Mesenchymal stem cell (in vitro differentiated cells and primary cell): ENCODE measurements at regions not wholly inside any gene's neighbourhood (a gene's known extent, or its start where the extent isn't known, plus 50 kb on each side); places are given as distances from the start of the nearest gene placed in this dataset.

Experiments used
- DNase-seq: peaks from one replicate; pipeline ENCODE4 v3.0.0-alpha.2; 2013
- H2AFZ ChIP-seq: one replicate; pipeline ENCODE4 v1.6.1; 2013; ENCODE audit warnings: low read depth, mild to moderate bottlenecking, control low read depth, inconsistent platforms, low read length, moderate library complexity
- H2AK5ac ChIP-seq: 2 replicates; pipeline ENCODE4 v1.6.1; 2013; ENCODE audit warnings: low read length, moderate library complexity, mild to moderate bottlenecking, inconsistent platforms; ENCODE audit not compliant: severe bottlenecking
- H2BK120ac ChIP-seq: one replicate; pipeline ENCODE4 v1.6.1; 2013; ENCODE audit warnings: low read depth, mild to moderate bottlenecking, inconsistent platforms, low read length, moderate library complexity
- H2BK12ac ChIP-seq, 2 experiments: one replicate each; pipeline ENCODE4 v1.6.1; 2013; ENCODE audit warnings: inconsistent platforms in 2 of 2, low read length in 2 of 2, mild to moderate bottlenecking in 2 of 2, moderate library complexity in 2 of 2, control low read depth in 1 of 2
- H2BK15ac ChIP-seq: one replicate; pipeline ENCODE4 v1.6.1; 2013; ENCODE audit warnings: mild to moderate bottlenecking, low read depth, inconsistent platforms; ENCODE audit not compliant: poor library complexity, severe bottlenecking
- H2BK5ac ChIP-seq: 2 replicates; pipeline ENCODE4 v1.6.1; 2013; ENCODE audit warnings: low read depth, mild to moderate bottlenecking, low read length, control low read depth, inconsistent platforms; ENCODE audit not compliant: poor library complexity, severe bottlenecking
- H3K14ac ChIP-seq, 2 experiments: one replicate each; pipeline ENCODE4 v1.6.1; 2013; ENCODE audit warnings: inconsistent platforms in 2 of 2, low read length in 2 of 2, control low read depth in 1 of 2, mild to moderate bottlenecking in 1 of 2, moderate library complexity in 1 of 2
- H3K18ac ChIP-seq, 2 experiments: one replicate each; pipeline ENCODE4 v1.6.1; 2013; ENCODE audit warnings: inconsistent platforms in 2 of 2, low read length in 2 of 2, control low read depth in 1 of 2, low read depth in 1 of 2, mild to moderate bottlenecking in 1 of 2
- H3K23ac ChIP-seq, 2 experiments: one replicate each; pipeline ENCODE4 v1.6.1; 2013; ENCODE audit warnings: inconsistent platforms in 2 of 2, low read length in 2 of 2, mild to moderate bottlenecking in 2 of 2, moderate library complexity in 2 of 2, control low read depth in 1 of 2
- H3K27ac ChIP-seq: 2 replicates; pipeline ENCODE4 v1.5.1; 2013; ENCODE audit warnings: mild to moderate bottlenecking, moderate library complexity, low read length, control low read depth, inconsistent platforms; ENCODE audit not compliant: poor library complexity, severe bottlenecking
- H3K27me3 ChIP-seq, 2 experiments: 2 replicates each; pipeline versions ENCODE4 v1.6.1 to v1.7.0; 2013; ENCODE audit warnings: low read length in 2 of 2, mild to moderate bottlenecking in 2 of 2, moderate library complexity in 2 of 2, control low read depth in 1 of 2, inconsistent platforms in 1 of 2; ENCODE audit not compliant: control insufficient read depth in 1 of 2, insufficient read depth in 1 of 2
- H3K36me3 ChIP-seq, 2 experiments: 2 replicates each; pipeline versions ENCODE4 v1.6.1 to v1.7.0; 2013; ENCODE audit warnings: low read length in 2 of 2, control low read depth in 1 of 2, inconsistent platforms in 1 of 2, low read depth in 1 of 2, mild to moderate bottlenecking in 1 of 2; ENCODE audit not compliant: insufficient read depth in 2 of 2, control insufficient read depth in 1 of 2
- H3K4ac ChIP-seq, 2 experiments: one replicate each; pipeline ENCODE4 v1.6.1; 2013; ENCODE audit warnings: inconsistent platforms in 2 of 2, low read length in 2 of 2, mild to moderate bottlenecking in 2 of 2, moderate library complexity in 2 of 2, control low read depth in 1 of 2, low read depth in 1 of 2
- H3K4me1 ChIP-seq: 2 replicates; pipeline ENCODE4 v1.6.1; 2013; ENCODE audit warnings: low read depth, low read length, control low read depth; ENCODE audit not compliant: control insufficient read depth, insufficient read depth
- H3K4me2 ChIP-seq: 2 replicates; pipeline ENCODE4 v1.6.1; 2013; ENCODE audit warnings: low read length, mild to moderate bottlenecking, inconsistent platforms; ENCODE audit not compliant: poor library complexity, severe bottlenecking
- H3K4me3 ChIP-seq, 2 experiments: 2 replicates each; pipeline versions ENCODE4 v1.5.1 to v1.7.0; 2013; ENCODE audit warnings: low read length in 2 of 2, mild to moderate bottlenecking in 2 of 2, control low read depth in 1 of 2, low read depth in 1 of 2; ENCODE audit not compliant: insufficient read depth in 1 of 2
- H3K79me1 ChIP-seq: replicated peaks from 2 replicates; pipeline ENCODE4 v1.6.1; 2013; ENCODE audit warnings: mild to moderate bottlenecking, control low read depth, low read length, inconsistent platforms; ENCODE audit not compliant: poor library complexity, severe bottlenecking
- H3K9ac ChIP-seq: 2 replicates; pipeline ENCODE4 v1.7.0; 2013; ENCODE audit warnings: mild to moderate bottlenecking, low read length, moderate library complexity
- H3K9me3 ChIP-seq: 2 replicates; pipeline ENCODE4 v1.7.0; 2013; ENCODE audit warnings: mild to moderate bottlenecking, low read length; ENCODE audit not compliant: control insufficient read depth
- H4K8ac ChIP-seq: one replicate; pipeline ENCODE4 v1.6.1; 2013; ENCODE audit warnings: inconsistent platforms, mild to moderate bottlenecking, low read length, moderate library complexity
- H4K91ac ChIP-seq: one replicate; pipeline ENCODE4 v1.6.1; 2013; ENCODE audit warnings: mild to moderate bottlenecking, low read length, inconsistent platforms
- WGBS: methylation state at CpG from one replicate; pipeline ENCODE4 v1.1.7; 2013; ENCODE audit warnings: mixed read lengths; 5-methylcytosine and 5-hydroxymethylcytosine counted together

DNA sequence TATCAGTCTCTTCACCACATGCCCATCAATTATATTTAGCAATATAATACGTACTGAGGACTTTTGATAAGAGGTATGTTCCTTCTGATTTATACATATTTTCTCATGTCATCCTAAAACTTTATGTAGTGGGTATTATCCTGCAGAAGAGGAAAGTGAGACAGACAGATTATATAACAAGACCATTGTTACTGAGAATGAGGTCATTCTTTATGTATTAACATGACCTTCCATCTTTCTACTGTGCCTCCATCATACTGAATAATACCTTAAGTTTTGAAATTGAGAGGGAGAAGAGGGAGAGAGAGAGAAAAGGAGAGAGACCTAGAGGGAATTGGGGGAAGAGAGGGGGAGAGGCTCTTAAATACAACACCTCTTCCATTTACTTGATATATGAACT is 90.9 kb upstream of the CARMIL1 start:
- Histone ChIP-seq H3K4me1 (peaks cover 6% of the 10 kb centered on the region), H3K27ac (no peak overlapping the region), H2BK12ac (no peak overlapping the region), H3K4ac (no peak overlapping the region), H2BK5ac (no peak overlapping the region), H4K91ac (no peak overlapping the region), H2AFZ (no peak overlapping the region), H3K9ac (no peak overlapping the region), H3K18ac (no peak overlapping the region), H3K4me2 (no peak overlapping the region), H3K14ac (no peak overlapping the region), H3K4me3 (no peak overlapping the region), H3K79me1 (no peaks in the 10 kb centered on the region), H3K23ac (no peak overlapping the region), H2AK5ac (no peak overlapping the region), H2BK15ac (no peak overlapping the region), H3K9me3 (no peaks in the 10 kb centered on the region), H4K8ac (no peak overlapping the region), H2BK120ac (no peak overlapping the region), H3K36me3 (no peaks in the 10 kb centered on the region), H3K27me3 (no peaks in the 10 kb centered on the region)
- no CpG with 5 or more reads among the region's 1 CpG for WGBS
- no peak for DNase-seq

DNA sequence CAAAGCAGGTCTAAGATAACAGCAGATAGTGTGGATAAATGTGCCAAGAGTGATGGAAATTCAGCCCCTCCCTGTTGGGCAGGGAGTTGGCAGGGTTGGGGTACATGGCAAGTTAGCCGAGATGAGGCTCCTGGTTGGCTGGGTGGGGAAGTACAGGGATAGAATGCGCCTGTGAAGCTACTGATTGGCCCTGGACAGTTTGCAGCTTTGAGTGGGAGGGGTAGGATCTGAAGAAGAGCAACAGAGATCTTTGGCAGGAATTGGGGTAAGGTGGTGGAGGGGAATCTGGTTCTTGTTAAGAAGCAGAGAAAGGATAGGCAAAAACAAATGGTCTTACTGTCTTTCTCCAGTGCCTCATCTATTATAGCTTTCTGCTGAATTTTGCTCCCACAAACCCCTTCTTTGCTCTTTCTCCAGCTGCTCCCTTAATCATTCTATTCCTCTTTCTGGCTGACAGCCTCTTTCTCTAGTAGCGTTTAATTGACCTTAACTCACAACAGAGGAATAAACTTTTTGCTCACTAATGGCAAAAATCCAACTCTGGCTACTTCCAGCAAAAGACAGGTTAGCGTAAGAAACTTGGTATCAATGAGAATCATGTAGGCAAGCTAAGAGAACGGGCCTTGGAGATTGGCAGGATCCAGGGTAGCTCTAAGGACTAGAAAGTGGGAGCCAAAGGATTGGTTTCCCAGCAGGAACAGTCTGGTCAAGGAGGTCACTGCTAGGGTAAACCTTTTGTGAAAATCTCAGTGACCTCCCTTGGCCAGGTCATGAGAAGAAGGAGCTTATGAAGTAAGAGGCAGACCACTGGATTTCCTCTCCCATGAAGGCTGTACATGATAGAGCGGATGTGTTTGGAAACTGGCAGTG is 86.3 kb upstream of the CARMIL1 start:
- H3K18ac ChIP-seq = peak overlapping the region; percentile 53 to 96
- H3K79me1 ChIP-seq = no peaks in the 10 kb centered on the region
- H2BK120ac ChIP-seq = peak overlapping the region; percentile 61
- H3K4me3 ChIP-seq = peak overlapping the region in 1 of 2 experiments; percentile 52
- peak overlapping the region; percentile 64 to 100 for H2BK12ac ChIP-seq
- peak overlapping the region; percentile 55 to 93 for H3K4ac ChIP-seq
- DNase-seq = peak; percentile 92
- peak overlapping the region; percentile 19 for H4K8ac ChIP-seq
- H3K23ac ChIP-seq = no peak overlapping the region
- H3K14ac ChIP-seq = peak overlapping the region in 1 of 2 experiments; percentile 90
- H4K91ac ChIP-seq = peak overlapping the region; percentile 41
- peak overlapping the region; percentile 96 for H3K27ac ChIP-seq
- peak overlapping the region; percentile 65 for H2AK5ac ChIP-seq
- no peaks in the 10 kb centered on the region for H3K9me3 ChIP-seq
- no peak overlapping the region for H2BK5ac ChIP-seq
- no peak overlapping the region for H3K4me2 ChIP-seq
- H3K36me3 ChIP-seq = no peaks in the 10 kb centered on the region
- H3K27me3 ChIP-seq = no peaks in the 10 kb centered on the region
- H2BK15ac ChIP-seq = no peak overlapping the region
- H3K9ac ChIP-seq = peak overlapping the region; percentile 66
- 63% methylated on average over 5 of the region's 6 CpGs for WGBS
- H2AFZ ChIP-seq = no peak overlapping the region
- H3K4me1 ChIP-seq = peaks cover 7% of the 10 kb centered on the region

DNA sequence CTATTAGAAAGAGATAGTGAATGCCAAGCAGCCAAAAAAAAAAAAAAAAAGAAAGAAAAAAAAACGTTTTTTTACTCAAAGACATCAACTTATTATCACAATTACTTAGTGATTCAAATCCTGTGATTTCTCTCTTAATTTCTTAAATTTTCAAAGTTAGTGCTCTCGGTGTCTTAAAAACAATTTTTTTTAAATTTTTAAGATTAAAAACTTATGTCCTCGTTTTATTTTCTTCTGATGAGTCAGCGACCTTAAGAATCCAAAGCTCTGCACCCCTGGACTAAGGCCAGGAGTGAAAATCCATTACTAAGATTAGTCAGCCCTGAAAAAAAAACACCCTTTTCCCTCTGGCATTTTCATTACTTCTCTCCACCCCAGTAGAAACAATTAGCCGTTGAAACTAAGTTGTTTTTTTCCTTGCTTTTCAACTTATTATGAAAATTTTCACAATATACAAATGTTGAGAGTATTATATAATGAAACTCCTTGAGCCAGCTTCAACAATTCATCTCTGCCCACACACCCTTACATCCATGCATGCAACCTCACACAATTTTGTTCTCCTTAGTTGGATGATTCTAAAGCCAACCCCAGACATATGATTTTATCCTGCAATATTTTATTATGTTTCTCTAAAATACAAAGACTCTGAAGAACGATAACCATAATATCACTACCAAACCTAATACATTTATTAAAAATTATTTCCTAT is 85.6 kb upstream of the CARMIL1 start:
- no peak overlapping the region for H2BK5ac ChIP-seq
- no peaks in the 10 kb centered on the region for H3K79me1 ChIP-seq
- no peaks in the 10 kb centered on the region for H3K27me3 ChIP-seq
- DNase-seq = peak; percentile 93
- no peak overlapping the region for H2BK12ac ChIP-seq
- H3K9ac ChIP-seq = peak overlapping the region; percentile 66
- H4K91ac ChIP-seq = no peak overlapping the region
- H2BK120ac ChIP-seq = no peak overlapping the region
- 23% methylated on average over 3 of the region's 6 CpGs for WGBS
- no peak overlapping the region for H3K4me2 ChIP-seq
- peaks cover 7% of the 10 kb centered on the region for H3K4me1 ChIP-seq
- no peak overlapping the region for H3K23ac ChIP-seq
- no peak overlapping the region for H3K4ac ChIP-seq
- no peaks in the 10 kb centered on the region for H3K9me3 ChIP-seq
- peak overlapping the region in 1 of 2 experiments; percentile 31 for H3K4me3 ChIP-seq
- no peaks in the 10 kb centered on the region for H3K36me3 ChIP-seq
- H3K14ac ChIP-seq = no peak overlapping the region
- no peak overlapping the region for H2AK5ac ChIP-seq
- no peak overlapping the region for H4K8ac ChIP-seq
- H2BK15ac ChIP-seq = no peak overlapping the region
- H2AFZ ChIP-seq = no peak overlapping the region
- no peak overlapping the region for H3K18ac ChIP-seq
- peak overlapping the region; percentile 96 for H3K27ac ChIP-seq

DNA sequence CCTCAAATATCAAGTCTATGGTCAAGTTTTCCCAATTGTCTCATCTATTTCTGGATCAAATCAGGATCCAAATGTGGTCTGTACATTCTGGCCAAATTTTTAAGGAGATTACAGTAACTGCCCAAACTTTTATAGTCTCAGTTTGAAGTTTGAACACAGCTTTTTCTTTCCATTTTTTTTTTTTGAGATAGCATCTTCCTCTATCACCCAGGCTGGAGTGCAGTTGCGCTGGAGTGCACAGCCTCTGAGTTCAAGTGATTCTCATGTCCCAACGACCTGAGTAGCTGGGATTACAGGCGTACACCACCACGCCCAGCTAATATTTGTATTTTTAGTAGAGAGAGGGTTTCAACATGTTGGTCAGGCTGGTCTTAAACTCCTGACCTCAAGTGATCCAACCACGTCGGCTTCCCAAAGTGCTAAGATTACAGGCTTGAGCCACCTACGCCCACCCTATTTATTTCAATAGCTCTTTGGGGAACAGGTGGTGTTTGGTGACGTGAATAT is 84.9 kb upstream of the CARMIL1 start:
- 82% methylated on average over 6 of the region's 8 CpGs for WGBS
- H3K36me3 ChIP-seq = no peaks in the 10 kb centered on the region
- H4K8ac ChIP-seq = peak overlapping the region; percentile 27

More for the DNA sequence above, 84.9 kb upstream of the CARMIL1 start:
- Histone ChIP-seq H3K9ac (peak overlapping the region; percentile 66), H3K9me3 (no peaks in the 10 kb centered on the region), H3K23ac (no peak overlapping the region), H3K4ac (peak overlapping the region in 1 of 2 experiments; percentile 67), H3K14ac (no peak overlapping the region), H2BK120ac (no peak overlapping the region), H3K4me1 (peaks cover 7% of the 10 kb centered on the region), H4K91ac (peak overlapping the region; percentile 52), H3K18ac (peak overlapping the region; percentile 28 to 46), H2AK5ac (no peak overlapping the region), H2BK12ac (peak overlapping the region in 1 of 2 experiments; percentile 96), H2BK5ac (no peak overlapping the region), H3K27ac (no peak overlapping the region), H3K4me2 (no peak overlapping the region), H3K79me1 (no peaks in the 10 kb centered on the region), H2BK15ac (no peak overlapping the region), H2AFZ (no peak overlapping the region), H3K4me3 (peak overlapping the region in 1 of 2 experiments; percentile 31), H3K27me3 (no peaks in the 10 kb centered on the region)
- no peak for DNase-seq
